Parathyroid adenoma (tissue), 2 donors: ENCODE measurements at regions not wholly inside any gene's neighbourhood (a gene's known extent, or its start where the extent isn't known, plus 50 kb on each side); places are given as distances from the start of the nearest gene placed in this dataset.
"Not testable (repeated sequence)": the region's sequence is repeated elsewhere in the genome, so short reads cannot be mapped to it uniquely, and the experiment has no call there.

Experiments used
- H2AFZ ChIP-seq: fragments of 300-600 bp; sonication (generic); one replicate; pipeline ENCODE4 v1.7.0; 2017; ENCODE audit warnings: antibody characterized with exemption, mild to moderate bottlenecking
- H3K27ac ChIP-seq: fragments of 300-600 bp; sonication (generic); one replicate; pipeline ENCODE4 v1.7.0; 2017
- H3K27me3 ChIP-seq: fragments of 300-600 bp; sonication (generic); one replicate; pipeline ENCODE4 v1.7.0; 2017; ENCODE audit warnings: low read length; ENCODE audit not compliant: control insufficient read depth, insufficient read depth
- H3K36me3 ChIP-seq: fragments of 300-600 bp; sonication (generic); one replicate; pipeline ENCODE4 v1.7.0; 2017; ENCODE audit warnings: low read length; ENCODE audit not compliant: control insufficient read depth, insufficient read depth
- H3K4me1 ChIP-seq: fragments of 300-600 bp; sonication (generic); one replicate; pipeline ENCODE4 v1.7.0; 2017; ENCODE audit warnings: control low read depth
- H3K4me2 ChIP-seq: fragments of 300-600 bp; sonication (generic); one replicate; pipeline ENCODE4 v1.7.0; 2017; ENCODE audit warnings: low read length
- H3K4me3 ChIP-seq: fragments of 300-600 bp; sonication (generic); one replicate; pipeline ENCODE4 v1.7.0; 2017; ENCODE audit warnings: low read depth, low read length
- H3K79me2 ChIP-seq: fragments of 300-600 bp; sonication (generic); one replicate; pipeline ENCODE4 v1.7.0; 2017; ENCODE audit warnings: control low read depth
- H3K9ac ChIP-seq: fragments of 300-600 bp; sonication (generic); one replicate; pipeline ENCODE4 v1.7.0; 2017; ENCODE audit warnings: mild to moderate bottlenecking
- H3K9me3 ChIP-seq: fragments of 300-600 bp; sonication (generic); one replicate; pipeline ENCODE4 v1.7.0; 2017; ENCODE audit warnings: low read length; ENCODE audit not compliant: control insufficient read depth
- TF ChIP-seq, protein P1 (sequence below): fragments of 300-600 bp; sonication (generic); IDR thresholded peaks from one replicate; pipeline ENCODE4 v1.7.0; 2017; ENCODE audit warnings: antibody characterized with exemption, mild to moderate bottlenecking
- donor health status: primary hyperparathyroidism.

DNA sequence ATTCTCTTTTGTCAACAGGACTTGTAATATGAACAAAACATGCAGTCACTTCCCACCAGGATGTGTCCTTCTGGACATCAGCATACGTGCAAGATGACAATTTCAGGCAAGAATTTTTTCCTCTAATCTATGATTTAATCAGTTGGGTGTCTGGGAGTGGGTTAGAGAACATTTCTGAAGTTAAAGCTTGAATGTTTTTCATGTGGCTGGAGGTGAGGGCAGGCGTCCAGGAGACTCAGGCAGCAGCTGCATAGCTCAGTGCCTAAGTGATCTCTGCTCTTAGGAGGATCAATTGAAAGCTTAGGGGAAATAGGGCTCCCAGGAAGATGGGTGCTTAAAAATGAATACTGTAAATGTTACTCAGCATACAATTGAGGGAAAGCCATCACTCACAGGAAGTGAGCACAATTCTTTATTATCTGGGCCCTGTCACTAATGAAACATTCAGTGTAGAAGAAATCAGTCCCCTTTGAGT, 457.6 kb upstream of the KLF6 start:
- no peaks in the 10 kb centered on the region for H3K79me2 ChIP-seq
- H3K4me3 ChIP-seq = no peak overlapping the region
- no peaks in the 10 kb centered on the region for H3K9me3 ChIP-seq
- TF ChIP-seq, protein P1, sequence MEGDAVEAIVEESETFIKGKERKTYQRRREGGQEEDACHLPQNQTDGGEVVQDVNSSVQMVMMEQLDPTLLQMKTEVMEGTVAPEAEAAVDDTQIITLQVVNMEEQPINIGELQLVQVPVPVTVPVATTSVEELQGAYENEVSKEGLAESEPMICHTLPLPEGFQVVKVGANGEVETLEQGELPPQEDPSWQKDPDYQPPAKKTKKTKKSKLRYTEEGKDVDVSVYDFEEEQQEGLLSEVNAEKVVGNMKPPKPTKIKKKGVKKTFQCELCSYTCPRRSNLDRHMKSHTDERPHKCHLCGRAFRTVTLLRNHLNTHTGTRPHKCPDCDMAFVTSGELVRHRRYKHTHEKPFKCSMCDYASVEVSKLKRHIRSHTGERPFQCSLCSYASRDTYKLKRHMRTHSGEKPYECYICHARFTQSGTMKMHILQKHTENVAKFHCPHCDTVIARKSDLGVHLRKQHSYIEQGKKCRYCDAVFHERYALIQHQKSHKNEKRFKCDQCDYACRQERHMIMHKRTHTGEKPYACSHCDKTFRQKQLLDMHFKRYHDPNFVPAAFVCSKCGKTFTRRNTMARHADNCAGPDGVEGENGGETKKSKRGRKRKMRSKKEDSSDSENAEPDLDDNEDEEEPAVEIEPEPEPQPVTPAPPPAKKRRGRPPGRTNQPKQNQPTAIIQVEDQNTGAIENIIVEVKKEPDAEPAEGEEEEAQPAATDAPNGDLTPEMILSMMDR = no peak
- no peak overlapping the region for H3K4me2 ChIP-seq
- no peaks in the 10 kb centered on the region for H3K4me1 ChIP-seq
- H3K27me3 ChIP-seq = no peaks in the 10 kb centered on the region
- peak overlapping the region; percentile 63 for H3K27ac ChIP-seq
- H3K36me3 ChIP-seq = no peaks in the 10 kb centered on the region
- no peak overlapping the region for H2AFZ ChIP-seq
- no peak overlapping the region for H3K9ac ChIP-seq

DNA sequence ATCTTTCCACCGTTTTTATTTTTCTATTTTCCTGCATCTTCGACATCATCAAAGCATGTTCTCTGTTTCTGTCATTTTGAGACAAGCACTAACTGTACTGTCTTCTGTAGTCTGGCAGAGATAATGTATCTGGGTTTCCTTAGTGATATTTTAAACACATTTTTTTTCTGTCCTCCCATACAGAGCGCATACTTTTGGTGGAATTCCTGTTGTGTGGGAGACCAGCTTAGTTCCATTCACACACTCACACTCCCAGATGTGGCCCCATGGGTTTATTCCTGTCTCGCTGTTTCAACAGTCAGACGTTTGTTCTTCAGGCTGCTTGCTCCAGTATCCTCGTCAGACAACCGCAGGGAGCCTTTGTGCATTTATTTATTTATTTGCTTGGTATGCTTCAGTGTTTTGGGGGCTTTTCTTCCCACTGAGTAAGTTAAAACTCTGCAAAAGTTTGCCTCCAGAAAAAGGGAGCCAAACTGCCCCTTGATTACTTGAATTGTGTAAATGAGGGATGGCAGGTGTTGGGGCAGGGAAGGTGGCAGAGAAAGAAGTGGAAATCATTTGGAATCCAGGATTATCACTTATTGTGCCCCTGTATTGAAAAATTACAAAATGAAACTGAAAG, 456.8 kb upstream of the KLF6 start:
- Histone ChIP-seq H3K4me1 (no peaks in the 10 kb centered on the region), H3K27me3 (no peaks in the 10 kb centered on the region), H3K36me3 (no peaks in the 10 kb centered on the region), H3K4me2 (no peak overlapping the region), H3K79me2 (no peaks in the 10 kb centered on the region), H2AFZ (peak overlapping the region; percentile 20), H3K27ac (peak overlapping the region; percentile 63), H3K9ac (no peak overlapping the region), H3K4me3 (no peak overlapping the region), H3K9me3 (no peaks in the 10 kb centered on the region)
- TF ChIP-seq, protein P1 = no peak

DNA sequence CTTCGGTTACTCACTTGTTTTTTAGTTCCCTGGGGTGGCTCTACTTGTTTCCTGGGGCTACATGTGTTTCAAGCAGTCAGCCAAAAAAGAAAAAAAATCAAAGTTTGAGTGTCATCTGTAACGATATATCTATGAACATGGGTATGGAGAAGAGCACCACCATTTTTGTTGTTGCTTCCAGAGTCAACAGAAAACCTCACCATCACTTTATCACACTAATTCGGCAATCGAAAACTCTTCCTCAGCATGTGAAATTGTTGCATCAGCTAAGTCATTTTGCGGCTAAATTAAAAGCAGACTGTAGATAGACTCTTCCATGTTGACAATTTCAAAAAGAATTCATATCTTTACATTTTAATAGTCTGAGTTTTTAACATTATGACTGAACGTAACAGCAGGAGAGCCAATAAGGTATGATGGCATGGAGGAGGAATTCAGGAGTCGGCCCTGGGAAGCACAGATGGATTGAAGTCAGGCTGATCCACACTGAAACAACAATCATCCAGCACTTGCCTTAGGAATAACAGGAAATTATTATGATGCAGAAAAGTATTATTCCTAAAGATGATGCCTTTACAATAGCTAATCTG, 455.7 kb upstream of the KLF6 start:
- peak overlapping the region; percentile 22 for H3K27ac ChIP-seq

DNA sequence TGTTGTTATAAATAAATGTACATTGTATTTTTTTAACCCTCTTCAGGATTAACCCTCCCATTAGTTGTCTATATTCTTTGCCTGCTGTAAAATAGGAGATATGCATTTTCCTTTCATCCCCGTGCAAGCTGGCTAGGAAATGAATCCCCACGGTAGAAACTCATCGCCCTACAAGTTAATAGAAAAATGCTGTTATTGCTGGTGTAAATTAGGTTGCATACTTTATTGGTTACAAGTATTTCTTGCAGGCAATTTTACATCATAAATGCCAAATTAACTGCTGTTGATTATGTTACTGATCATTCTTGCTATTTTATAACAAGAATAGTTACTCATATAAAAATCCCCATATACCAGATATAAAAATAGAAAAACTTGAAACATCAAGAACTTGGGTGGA, 454.2 kb upstream of the KLF6 start:
- H3K27me3 ChIP-seq = no peaks in the 10 kb centered on the region
- no peaks in the 10 kb centered on the region for H3K9me3 ChIP-seq
- H3K4me3 ChIP-seq = no peak overlapping the region
- no peak overlapping the region for H3K4me2 ChIP-seq
- no peak overlapping the region for H2AFZ ChIP-seq
- no peak overlapping the region for H3K27ac ChIP-seq
- TF ChIP-seq, protein P1 = no peak
- H3K9ac ChIP-seq = no peak overlapping the region
- no peaks in the 10 kb centered on the region for H3K4me1 ChIP-seq
- H3K79me2 ChIP-seq = no peaks in the 10 kb centered on the region
- H3K36me3 ChIP-seq = no peaks in the 10 kb centered on the region

More for the DNA sequence above, 455.7 kb upstream of the KLF6 start:
- Histone ChIP-seq H3K4me1 (no peaks in the 10 kb centered on the region), H3K9ac (no peak overlapping the region), H3K4me3 (no peak overlapping the region), H3K27me3 (no peaks in the 10 kb centered on the region), H2AFZ (no peak overlapping the region), H3K79me2 (no peaks in the 10 kb centered on the region), H3K36me3 (no peaks in the 10 kb centered on the region), H3K9me3 (no peaks in the 10 kb centered on the region), H3K4me2 (no peak overlapping the region)
- TF ChIP-seq, protein P1 = no peak

DNA sequence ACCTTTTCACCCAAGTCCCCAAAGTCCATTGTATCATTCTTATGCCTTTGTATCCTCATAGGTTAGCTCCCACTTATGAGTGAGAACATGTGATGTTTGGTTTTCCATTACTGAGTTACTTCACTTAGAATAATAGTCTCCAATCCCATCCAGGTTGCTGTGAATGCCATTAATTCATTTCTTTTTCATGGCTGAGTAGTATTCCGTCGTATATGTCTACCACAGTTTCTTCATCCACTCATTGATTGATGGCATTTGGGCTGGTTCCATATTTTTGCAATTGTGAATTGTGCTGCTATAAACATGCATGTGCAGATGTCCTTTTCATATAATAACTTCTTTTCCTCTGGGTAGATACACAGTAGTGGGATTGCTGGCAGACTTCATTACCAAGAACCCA, 451.9 kb upstream of the KLF6 start:
- not testable (repeated sequence) for H3K4me3 ChIP-seq, H3K79me2 ChIP-seq, H2AFZ ChIP-seq, H3K4me1 ChIP-seq, H3K27me3 ChIP-seq, H3K4me2 ChIP-seq, H3K9me3 ChIP-seq, H3K36me3 ChIP-seq, H3K27ac ChIP-seq, H3K9ac ChIP-seq
